GM19023 (cell line): ENCODE measurements at regions not wholly inside any gene's neighbourhood (a gene's known extent, or its start where the extent isn't known, plus 50 kb on each side); places are given as distances from the start of the nearest gene placed in this dataset.

ENCODE experiments used
- ATAC-seq: cut with Tn5 transposase; IDR thresholded peaks from one replicate; pipeline ENCODE4 v1.9.1; 2021; ENCODE audit warnings: mild to moderate bottlenecking, moderate library complexity; ENCODE audit not compliant: unreplicated experiment

DNA sequence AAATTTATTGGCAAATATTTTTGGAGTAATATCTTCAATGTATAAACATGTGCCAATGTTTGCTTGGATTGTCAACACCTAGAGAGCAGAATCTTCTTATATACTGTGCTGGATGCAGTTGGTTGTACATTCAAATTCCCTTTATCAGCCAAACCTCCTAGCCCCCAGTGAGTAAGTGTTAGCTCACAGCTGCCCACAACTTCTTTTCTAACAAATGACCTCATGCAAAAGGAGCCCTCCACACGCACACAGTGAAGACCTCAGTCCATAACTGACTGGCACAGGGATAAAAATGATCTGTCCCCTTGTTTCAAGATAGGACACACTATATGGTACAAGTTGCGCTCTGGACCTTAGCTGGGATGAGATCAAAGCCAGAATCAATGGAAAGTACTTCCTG is 458.0 kb upstream of the NWD2 start:
- no peak for ATAC-seq

DNA sequence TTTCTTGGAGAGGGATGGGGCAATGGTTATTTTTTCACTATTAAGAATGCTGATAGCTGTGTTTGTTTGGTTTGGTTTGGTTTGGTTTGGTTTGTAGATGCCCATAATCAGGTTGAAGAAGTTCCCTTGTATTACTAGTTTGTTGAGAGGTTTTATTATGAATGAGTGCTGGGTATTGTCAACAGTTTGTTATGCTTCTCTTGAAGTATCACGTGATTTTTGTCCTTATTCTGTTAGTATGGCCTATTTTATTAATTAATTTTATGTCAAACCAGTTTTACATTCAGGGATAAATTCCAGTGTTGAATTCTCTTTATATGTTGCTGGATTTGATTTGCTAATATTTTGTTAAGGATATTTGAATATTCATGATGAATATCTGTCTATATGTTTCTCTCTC is 449.8 kb upstream of the NWD2 start:
- no peak for ATAC-seq

DNA sequence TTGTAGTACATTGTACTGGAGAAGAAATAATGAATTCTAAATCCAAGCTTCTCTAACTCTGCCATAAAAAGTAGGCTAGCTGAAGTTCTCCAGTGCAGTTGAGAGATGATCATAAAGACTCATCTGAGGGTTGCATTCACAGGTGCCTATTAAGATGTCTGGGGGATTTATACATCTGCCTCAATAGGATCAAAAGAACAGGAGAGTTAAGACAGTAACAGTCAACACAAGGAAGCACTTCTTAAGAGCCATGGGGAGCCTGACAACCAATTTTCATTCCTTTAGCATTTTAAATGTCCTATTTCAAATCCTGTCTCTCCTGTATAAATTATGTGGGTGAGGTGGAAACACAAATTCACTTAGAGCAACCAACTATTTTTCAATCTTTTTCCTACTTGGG is 432.4 kb upstream of the NWD2 start:
- ATAC-seq: no peak

DNA sequence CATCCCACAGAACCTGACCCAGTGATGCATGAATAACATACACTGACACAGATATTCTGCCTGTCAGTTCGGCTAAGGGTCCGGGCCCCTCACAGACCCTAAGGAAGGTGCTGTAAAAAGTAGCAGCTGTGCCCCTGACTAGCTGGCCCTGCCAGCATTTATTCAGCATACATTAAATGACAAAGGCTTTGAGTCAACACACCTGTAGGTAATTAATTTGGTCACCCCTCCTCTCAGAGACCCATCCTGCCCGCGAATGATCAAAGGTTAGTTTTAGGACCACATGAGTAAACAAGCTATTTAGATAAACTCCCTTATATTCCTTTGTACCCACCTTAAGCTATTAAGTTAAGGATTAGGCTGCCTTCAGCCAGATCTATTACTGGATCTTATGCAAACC is 429.0 kb upstream of the NWD2 start:
- no peak for ATAC-seq

DNA sequence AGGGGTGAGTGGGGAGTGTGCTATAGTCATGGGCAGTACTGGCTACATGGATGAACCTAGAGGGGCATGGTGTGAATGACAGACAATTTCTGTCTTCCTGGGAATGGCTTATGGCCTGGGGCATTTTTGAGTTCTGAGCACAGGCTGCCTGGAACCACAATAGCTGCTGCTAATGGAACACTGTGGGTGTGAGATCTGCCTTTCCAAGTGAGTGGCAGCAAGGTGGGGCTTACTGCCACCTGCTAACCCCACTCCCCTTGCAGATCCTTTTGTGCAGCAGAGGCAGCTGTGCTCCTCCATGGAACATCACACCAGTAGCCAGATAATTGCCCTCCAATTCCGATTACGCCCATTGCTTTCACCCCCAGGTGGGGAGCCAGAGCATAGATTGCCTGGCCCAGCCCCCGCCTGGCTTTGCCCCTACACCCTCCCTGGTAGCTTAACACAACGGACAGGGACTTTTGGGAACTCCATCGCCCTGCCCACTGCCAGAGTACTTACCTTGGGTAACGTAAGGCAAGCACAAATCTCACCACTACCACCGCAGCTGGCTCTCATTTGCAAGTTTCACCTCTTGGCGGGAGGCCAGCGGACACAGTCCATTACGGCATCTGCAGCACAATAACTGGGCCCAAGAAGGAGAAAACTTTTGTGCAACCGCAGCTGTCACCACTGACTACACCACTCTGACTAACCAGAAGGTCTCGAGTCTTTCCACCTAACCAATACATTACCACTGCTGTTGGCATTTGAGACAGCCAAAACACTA is 421.2 kb upstream of the NWD2 start:
- ATAC-seq: no peak

DNA sequence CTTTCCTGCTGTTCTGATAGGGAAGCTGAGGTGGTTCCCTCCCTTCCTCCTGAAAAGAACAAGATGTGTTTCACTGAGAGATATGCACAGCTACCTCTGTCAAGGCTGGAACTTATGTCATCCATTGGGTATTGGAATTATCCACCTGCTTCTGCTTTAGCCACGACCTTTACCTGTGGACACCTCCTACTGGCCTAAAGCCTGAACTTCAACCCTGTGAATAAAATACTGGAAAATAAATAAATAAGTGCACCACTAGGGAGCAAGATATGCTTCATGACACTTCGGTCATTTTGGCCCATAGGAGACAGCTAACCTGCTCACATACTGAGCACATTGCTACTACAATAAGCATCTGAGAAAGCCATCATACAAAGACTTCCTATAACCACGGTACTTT is 419.9 kb upstream of the NWD2 start:
- no peak for ATAC-seq

DNA sequence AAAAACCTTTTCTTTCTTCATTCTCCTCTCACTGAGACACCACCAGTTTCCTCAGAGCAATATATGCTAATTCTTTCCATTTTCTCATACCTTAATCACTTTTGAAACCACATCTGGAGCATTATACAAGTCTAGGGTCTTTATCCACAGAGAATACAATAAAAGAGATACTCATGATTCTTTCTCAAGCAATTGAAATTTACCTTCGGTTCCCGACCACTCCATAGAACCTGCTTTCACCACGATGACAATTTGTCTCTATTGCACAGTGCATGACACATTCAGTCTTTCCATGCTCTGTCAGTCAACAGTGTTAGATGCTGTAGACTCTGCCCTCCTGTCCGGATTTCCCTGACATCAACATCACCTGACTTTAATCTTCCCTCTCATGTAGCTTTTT is 409.3 kb upstream of the NWD2 start:
- ATAC-seq: no peak

DNA sequence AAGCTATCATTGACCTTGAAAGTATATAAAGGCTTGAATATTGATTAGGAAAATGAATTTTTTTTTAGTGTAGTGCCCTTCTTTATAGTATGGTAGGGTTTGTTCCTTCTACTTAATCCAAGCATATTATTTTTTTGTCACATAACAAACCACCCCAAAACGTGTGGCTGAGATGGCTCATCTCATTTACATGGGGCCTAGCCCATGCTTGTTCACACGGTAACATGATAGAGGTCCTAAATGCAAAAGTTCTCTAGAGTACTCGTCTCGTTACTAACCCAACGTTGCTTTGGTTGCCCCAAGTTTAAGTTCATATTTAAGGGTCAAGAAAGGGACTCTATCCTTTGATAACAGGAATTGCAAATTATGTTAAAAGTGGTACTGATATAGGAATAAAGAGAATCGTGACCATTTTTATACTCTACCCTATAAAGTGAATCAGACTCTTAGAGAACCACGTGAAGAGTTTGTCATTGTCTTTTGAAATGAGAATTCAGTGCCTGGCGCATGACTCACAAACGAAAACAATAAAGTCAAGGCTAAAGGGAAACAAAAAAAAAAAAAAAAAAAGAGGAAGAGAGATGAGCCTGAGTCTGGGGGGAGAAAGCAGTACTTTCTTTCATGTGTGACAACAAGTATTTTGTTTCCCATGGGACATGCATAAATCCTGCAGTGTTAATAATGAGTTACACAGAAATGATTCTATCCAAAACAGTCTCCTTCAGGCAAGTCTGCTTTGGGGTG is 402.8 kb upstream of the NWD2 start:
- peak; percentile 55 for ATAC-seq

DNA sequence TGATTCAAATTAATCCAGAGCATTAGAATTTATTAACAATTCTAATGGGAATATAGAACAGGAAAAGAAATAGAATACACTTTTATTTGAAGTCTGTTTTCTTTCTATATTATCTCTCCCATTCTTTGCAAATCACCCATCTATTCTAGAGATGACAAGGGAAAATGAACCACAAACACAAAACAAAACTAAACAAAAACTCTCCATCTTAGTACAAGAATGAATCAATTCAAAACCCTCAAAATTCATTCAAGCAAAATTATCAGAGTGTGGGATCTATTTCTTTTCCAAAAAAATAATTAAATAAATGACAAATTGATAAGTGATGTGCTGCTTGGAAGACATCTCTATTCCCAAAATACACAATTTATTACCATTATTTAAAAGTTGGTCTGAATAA is 400.1 kb upstream of the NWD2 start:
- ATAC-seq: no peak

DNA sequence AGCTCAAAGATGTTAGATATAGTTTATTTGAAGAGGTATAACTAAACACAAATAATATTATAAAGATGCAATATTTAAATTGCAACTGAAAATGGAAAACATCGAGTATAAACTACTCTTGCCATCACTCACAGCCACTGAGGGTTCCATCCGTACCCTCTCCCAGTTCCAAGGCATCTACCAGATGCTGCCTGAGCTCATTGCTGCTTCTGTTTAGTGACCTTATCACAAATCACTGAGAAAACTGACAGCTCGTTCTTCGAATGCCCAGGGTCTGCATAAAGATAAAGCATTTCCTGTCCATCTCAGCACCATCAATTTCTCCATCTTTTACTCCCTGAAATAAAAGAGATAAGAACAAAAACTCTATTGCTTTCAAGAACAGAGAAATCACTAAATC is 391.7 kb upstream of the NWD2 start:
- no peak for ATAC-seq

DNA sequence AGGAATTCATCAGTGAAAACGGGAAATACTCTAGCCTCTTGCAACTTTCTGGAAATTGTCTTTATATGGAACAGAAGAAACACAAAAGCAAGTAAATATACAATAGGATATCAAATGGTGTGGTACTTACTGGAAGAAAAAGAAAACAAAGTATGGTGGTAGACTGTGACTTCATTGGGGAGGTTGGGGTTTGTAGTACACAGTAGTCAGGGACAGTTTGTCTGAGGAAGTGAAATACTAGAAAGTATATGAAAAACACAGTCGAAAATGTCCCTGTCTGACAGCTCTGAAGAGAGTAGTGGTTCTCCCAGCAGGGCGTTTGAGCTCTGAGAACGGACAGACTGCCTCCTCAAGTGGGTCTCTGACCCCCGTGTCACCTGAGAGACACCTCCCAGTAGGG is 390.0 kb upstream of the NWD2 start:
- ATAC-seq: no peak

DNA sequence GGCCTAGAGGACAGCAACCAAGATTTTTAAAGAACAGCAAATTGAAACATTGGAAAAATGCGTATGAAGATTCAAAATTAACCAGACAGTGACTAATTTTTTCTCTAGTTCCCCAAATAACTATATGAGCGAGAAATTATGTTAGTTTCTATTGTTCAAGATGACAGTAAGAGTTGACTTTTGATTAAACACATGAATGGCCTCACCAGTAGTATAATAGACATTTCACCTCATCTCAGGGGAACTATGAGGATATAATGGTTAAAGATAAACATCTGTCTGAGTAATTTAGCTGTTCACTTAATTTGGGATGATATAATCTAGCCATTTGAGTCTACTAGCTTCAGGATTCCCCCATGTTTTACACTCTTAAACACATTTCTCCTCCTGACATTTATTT is 380.9 kb upstream of the NWD2 start:
- no peak for ATAC-seq

DNA sequence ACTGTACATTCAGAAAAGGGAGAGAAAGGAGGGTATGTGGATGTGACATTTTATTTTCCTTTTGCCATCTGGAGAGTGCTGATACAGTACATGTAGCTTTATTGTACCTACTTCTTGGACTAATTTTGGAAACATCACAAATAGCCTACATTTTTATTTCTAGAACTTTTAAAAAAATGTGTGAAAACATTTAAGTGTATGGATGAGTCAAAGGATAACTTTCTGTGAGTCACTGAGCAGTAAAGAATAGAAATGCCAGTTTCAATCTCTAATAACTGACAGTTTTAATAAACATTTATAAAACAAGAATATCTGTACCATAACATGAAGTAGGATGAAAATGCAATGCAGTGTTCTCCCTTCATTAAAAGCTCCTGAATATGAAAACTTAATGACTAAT is 374.4 kb upstream of the NWD2 start:
- ATAC-seq: no peak

DNA sequence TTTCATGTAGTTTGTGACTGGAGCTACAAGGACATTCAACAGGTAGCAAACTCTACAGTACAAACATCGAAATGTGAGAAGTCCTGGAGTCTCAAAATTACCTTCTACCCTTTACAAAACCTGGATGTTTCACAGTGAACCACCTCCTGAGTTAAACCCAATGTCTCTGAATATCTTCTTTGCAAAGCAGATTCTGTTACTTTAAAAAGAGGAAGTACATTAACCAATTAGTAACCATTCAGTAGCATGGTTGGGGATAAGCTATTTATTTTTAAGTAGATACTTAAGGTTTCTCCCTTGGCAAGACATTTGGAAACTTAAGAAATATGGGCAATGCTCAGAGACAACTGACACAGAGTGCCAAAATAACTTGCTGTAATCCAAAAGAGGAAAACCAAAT is 371.9 kb upstream of the NWD2 start:
- no peak for ATAC-seq

DNA sequence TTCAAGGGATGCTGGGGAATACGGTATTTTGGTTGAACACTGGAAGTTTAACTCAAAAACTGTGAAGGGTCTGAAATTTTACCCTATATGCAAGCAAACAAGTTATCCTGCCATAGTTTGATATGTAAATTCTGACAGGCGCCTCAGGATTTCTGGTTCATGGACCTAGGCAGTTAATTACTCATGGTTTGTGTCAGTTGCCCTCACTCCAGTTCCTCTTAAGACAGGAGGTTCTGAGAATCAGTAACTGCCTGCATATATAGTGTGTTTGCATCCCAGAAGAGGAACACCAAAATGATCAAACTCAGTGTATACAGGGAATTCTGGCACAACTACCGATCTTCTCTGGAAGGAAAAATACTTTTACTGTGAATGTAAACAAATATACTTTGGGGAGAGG is 360.4 kb upstream of the NWD2 start:
- no peak for ATAC-seq

DNA sequence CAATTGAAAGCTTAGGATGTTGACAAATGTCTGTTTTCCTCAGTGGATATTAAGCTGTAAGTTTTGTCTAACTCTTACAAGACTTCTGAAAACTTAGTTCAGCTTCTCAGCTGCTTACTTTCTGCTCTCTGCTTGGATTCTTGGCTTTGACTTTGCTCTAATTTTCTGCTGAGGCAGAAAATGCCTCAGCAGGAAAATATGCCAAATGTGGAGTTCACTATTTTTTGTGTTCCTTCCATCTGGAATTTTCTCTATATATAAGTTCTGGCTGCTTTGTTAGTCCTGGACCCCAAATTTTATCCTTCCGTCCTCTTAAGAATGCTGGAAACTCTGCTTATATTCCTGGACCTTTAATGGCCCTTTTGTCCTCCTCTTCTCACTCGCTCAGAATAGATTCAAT is 352.6 kb upstream of the NWD2 start:
- ATAC-seq: no peak

DNA sequence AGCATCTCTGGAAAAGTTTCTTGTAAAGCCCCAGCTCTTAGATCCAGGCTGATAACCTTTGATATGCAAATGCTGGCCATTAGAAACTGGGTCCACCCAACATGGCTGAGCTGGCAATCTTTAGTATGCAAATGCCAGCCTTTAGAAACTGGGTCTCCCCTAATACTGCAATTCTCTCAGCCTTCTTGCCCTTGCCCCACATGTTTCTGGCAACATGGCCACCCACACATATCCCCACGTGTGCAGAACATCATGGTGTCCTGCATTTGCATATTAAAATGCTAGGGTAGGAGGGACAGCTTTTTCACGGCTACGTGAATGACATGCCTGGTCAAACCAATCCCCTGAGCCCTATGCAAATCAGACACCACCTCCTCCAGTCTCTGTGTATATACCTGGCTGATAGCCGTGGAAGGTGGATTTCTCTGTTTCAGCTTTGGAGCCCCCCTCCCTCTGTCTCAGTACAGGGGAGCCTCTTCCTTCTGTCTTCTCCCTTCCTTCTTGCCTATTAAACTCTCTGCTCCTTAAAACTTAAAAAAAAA is 344.0 kb upstream of the NWD2 start:
- no peak for ATAC-seq

DNA sequence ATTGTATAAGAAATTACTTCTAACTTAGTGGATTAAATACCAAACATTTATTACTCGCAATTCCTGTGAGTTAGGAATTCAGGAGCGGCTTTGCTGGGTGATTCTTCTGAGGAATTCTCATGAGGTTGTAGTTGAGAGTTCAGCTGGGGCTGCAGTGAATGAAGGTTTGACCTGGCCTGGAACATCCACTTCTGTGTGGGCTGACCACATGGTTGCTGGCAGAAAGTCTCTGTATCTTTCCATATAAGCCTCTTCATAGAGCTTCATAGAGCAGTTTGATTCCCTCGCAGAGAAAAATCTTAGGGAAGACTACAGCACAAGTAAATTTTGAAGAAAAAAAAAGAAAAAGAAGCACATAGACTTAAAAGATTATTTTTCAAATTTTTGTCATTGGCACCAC is 339.7 kb upstream of the NWD2 start:
- ATAC-seq: no peak

DNA sequence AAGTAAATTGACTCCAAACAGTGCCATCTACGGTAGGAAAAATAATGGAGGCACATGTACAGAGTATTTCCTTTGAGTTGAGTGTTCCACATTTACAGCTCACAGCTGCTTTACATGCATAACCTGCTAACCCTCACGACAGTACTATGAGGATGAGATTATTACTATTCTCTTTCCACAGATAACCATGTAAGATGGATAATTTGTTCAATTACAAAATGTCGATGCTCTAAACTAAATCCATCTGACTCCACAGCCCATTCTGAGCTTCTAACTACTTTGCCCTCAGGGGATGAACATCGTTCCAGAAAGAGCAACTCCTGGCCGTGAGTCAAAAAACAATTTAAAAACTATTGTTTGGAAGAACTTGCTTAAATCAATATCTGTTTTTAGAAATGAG is 330.4 kb upstream of the NWD2 start:
- no peak for ATAC-seq

DNA sequence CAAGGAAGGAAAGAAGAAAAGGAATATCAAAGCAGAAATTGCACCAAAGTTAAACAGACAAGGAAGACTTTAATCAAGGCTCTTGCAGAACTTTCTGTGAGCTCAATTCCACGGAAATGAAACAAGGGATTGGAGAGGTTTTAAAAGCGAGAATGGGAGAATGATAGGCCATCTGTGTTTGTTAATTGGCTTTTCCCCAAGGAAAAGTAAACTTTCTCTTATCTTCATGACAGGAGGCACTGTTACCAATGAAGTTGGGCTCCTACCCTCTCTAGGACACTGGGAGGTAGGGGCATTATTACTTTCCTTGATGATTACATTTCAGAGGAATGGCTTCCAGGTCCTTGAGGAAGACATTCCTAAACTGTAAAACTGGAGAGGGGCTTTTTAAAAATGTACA is 328.8 kb upstream of the NWD2 start:
- no peak for ATAC-seq

DNA sequence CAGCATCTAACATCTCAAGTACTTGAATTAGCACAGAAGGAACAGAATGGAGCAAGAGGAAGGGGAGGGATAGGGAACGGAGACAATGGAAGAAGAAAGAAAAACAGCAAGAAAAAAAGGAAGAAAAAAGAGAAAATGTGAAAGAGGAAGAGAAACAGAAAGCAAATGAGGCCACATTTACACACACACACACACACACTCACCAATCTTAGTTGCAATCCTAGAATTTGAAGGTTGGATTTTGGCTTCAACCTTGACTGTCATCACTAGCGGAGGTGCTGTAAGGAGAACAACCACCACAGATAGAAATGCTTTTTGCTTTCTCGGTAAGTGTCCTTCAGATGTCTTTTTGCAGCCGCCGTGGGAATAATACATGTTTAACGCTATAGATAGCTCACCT is 327.1 kb upstream of the NWD2 start:
- ATAC-seq: no peak

DNA sequence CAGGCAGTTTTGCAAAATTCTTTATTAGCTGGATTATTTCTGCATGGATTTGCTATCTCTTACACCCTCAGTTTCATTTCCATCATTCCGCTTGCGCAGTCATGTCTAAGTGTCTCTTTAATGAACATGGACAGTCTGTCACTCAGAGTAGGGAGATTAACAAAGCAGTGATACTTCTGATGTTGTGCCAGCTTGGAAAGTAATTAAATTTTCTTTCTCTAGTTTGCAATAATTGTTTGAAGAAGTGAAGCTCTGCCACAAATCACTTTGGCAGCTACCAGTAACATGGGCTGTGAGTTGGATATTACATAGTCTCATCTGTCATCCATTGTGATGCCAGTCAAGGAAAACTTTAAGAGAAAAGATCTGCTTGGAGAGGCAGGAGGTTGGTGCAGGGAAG is 324.8 kb upstream of the NWD2 start:
- ATAC-seq: no peak
